Mesodermal cell (in vitro differentiated cells): ENCODE measurements at regions not wholly inside any gene's neighbourhood (a gene's known extent, or its start where the extent isn't known, plus 50 kb on each side); places are given as distances from the start of the nearest gene placed in this dataset.

Source experiments
- H3K27ac ChIP-seq: 2 replicates; pipeline ENCODE4 v1.7.0; 2013; ENCODE audit warnings: mild to moderate bottlenecking, low read depth, low read length, moderate library complexity; ENCODE audit not compliant: severe bottlenecking
- H3K36me3 ChIP-seq: 2 replicates; pipeline ENCODE4 v1.7.1; 2013; ENCODE audit warnings: mild to moderate bottlenecking, low read length, moderate library complexity; ENCODE audit not compliant: control insufficient read depth, insufficient read depth
- H3K4me1 ChIP-seq: one replicate; pipeline ENCODE4 v1.7.1; 2013; ENCODE audit warnings: mild to moderate bottlenecking, low read length; ENCODE audit not compliant: insufficient read depth, control insufficient read depth, poor library complexity, severe bottlenecking
- H3K4me3 ChIP-seq: 2 replicates; pipeline ENCODE4 v1.7.0; 2013; ENCODE audit warnings: low read length, control low read depth, mild to moderate bottlenecking; ENCODE audit not compliant: insufficient read depth, poor library complexity, severe bottlenecking; ENCODE audit errors: extremely low read depth
- H3K9me3 ChIP-seq: 2 replicates; pipeline ENCODE4 v1.7.1; 2013; ENCODE audit warnings: mild to moderate bottlenecking, low read length, moderate library complexity; ENCODE audit not compliant: control insufficient read depth
- WGBS, 2 experiments: methylation state at CpG; one replicate each; pipeline ENCODE4 v1.1.5; 2013; ENCODE audit warnings: missing lambda C conversion rate in 2 of 2; ENCODE audit not compliant: insufficient coverage in 2 of 2; 5-methylcytosine and 5-hydroxymethylcytosine counted together

GRCh38 chr17:77352441-77352840 lies 211.7 kb downstream of the SEC14L1 start:
- H3K36me3 ChIP-seq, result no peaks in the 10 kb centered on the region
- H3K4me3 ChIP-seq, result no peak overlapping the region
- no peaks in the 10 kb centered on the region for H3K9me3 ChIP-seq
- H3K4me1 ChIP-seq, result peaks cover 9% of the 10 kb centered on the region
- H3K27ac ChIP-seq, result no peak overlapping the region
- WGBS, 2 experiments, result 92 to 96% methylated on average over 6 to 9 of the region's 10 CpGs

- Histone ChIP-seq H3K4me3 (no peak overlapping the region), H3K36me3 (no peaks in the 10 kb centered on the region), H3K4me1 (peaks cover 9% of the 10 kb centered on the region), H3K9me3 (no peaks in the 10 kb centered on the region), H3K27ac (no peak overlapping the region)
- WGBS, 2 experiments, result 91 to 95% methylated on average over 6 of the region's 6 CpGs
Observed at GRCh38 chr17:77352996-77353395, 212.2 kb downstream of the SEC14L1 start.

- Histone ChIP-seq H3K36me3 (no peaks in the 10 kb centered on the region), H3K4me3 (no peak overlapping the region), H3K27ac (no peak overlapping the region), H3K4me1 (peaks cover 9% of the 10 kb centered on the region), H3K9me3 (no peaks in the 10 kb centered on the region)
- 88 to 94% methylated on average over 11 of the region's 15 CpGs for WGBS, 2 experiments
Observed at GRCh38 chr17:77353684-77354419, 213.1 kb downstream of the SEC14L1 start.

- Histone ChIP-seq H3K27ac (no peak overlapping the region), H3K4me3 (no peak overlapping the region)
Observed at GRCh38 chr17:77354420-77354669, 213.6 kb downstream of the SEC14L1 start.

GRCh38 chr17:77354670-77355455 lies 214.1 kb downstream of the SEC14L1 start:
- 91 to 96% methylated on average over 20 to 23 of the region's 25 CpGs for WGBS, 2 experiments
- no peak overlapping the region for H3K27ac ChIP-seq

More at GRCh38 chr17:77354420-77354669, 213.6 kb downstream of the SEC14L1 start:
- Histone ChIP-seq H3K9me3 (no peaks in the 10 kb centered on the region), H3K36me3 (no peaks in the 10 kb centered on the region), H3K4me1 (peaks cover 9% of the 10 kb centered on the region)
- 94 to 97% methylated on average over 5 of the region's 5 CpGs for WGBS, 2 experiments

GRCh38 chr17:77356109-77356689 lies 215.4 kb downstream of the SEC14L1 start:
- 93 to 97% methylated on average over 11 to 12 of the region's 15 CpGs for WGBS, 2 experiments
- H3K4me1 ChIP-seq, result no peaks in the 10 kb centered on the region
- H3K36me3 ChIP-seq, result no peaks in the 10 kb centered on the region
- H3K27ac ChIP-seq, result no peak overlapping the region
- no peak overlapping the region for H3K4me3 ChIP-seq
- H3K9me3 ChIP-seq, result no peaks in the 10 kb centered on the region

More at GRCh38 chr17:77354670-77355455, 214.1 kb downstream of the SEC14L1 start:
- Histone ChIP-seq H3K4me1 (peaks cover 9% of the 10 kb centered on the region), H3K36me3 (no peaks in the 10 kb centered on the region), H3K9me3 (no peaks in the 10 kb centered on the region), H3K4me3 (no peak overlapping the region)

GRCh38 chr17:77356690-77357201 lies 216.0 kb downstream of the SEC14L1 start:
- H3K27ac ChIP-seq, result no peak overlapping the region
- H3K36me3 ChIP-seq, result no peaks in the 10 kb centered on the region
- H3K4me1 ChIP-seq, result no peaks in the 10 kb centered on the region
- no peaks in the 10 kb centered on the region for H3K9me3 ChIP-seq
- 99 to 100% methylated on average over 7 to 8 of the region's 8 CpGs for WGBS, 2 experiments
- no peak overlapping the region for H3K4me3 ChIP-seq

- no peak overlapping the region for H3K27ac ChIP-seq
- H3K9me3 ChIP-seq, result no peaks in the 10 kb centered on the region
- peaks cover 12% of the 10 kb centered on the region for H3K4me1 ChIP-seq
- no peaks in the 10 kb centered on the region for H3K36me3 ChIP-seq
- 91 to 97% methylated on average over 7 of the region's 7 CpGs for WGBS, 2 experiments
- H3K4me3 ChIP-seq, result no peak overlapping the region
Observed at GRCh38 chr17:77358801-77359200, 218.0 kb downstream of the SEC14L1 start.

GRCh38 chr17:77359236-77359635 lies 218.5 kb downstream of the SEC14L1 start:
- WGBS, 2 experiments, result 84 to 92% methylated on average over 2 of the region's 2 CpGs
- Histone ChIP-seq H3K27ac (no peak overlapping the region), H3K36me3 (no peaks in the 10 kb centered on the region), H3K9me3 (no peaks in the 10 kb centered on the region), H3K4me3 (no peak overlapping the region), H3K4me1 (peaks cover 16% of the 10 kb centered on the region)

- WGBS, 2 experiments, result 93 to 97% methylated on average over 7 to 8 of the region's 8 CpGs
Observed at GRCh38 chr17:77361986-77362620, 221.3 kb downstream of the SEC14L1 start.

More at GRCh38 chr17:77361986-77362620, 221.3 kb downstream of the SEC14L1 start:
- Histone ChIP-seq H3K4me3 (no peak overlapping the region), H3K4me1 (peaks cover 40% of the 10 kb centered on the region), H3K9me3 (no peaks in the 10 kb centered on the region), H3K27ac (no peak overlapping the region), H3K36me3 (no peaks in the 10 kb centered on the region)
